ENCODE measurements at regions not wholly inside any gene's neighbourhood (a gene's known extent, or its start where the extent isn't known, plus 50 kb on each side); places are given as distances from the start of the nearest gene placed in this dataset.
"Not testable (repeated sequence)": the region's sequence is repeated elsewhere in the genome, so short reads cannot be mapped to it uniquely, and the experiment has no call there.

- DNase-seq (ENCODE audit: low spot score), result no peak
Measured at GRCh38 chr6:27854421-27854820, 57.8 kb downstream of the OR2B2 start.

GRCh38 chr6:27851440-27851839 lies 60.8 kb downstream of the OR2B2 start:
- no peak for DNase-seq (ENCODE audit: low spot score)

GRCh38 chr6:27849001-27849400 lies 63.2 kb downstream of the OR2B2 start:
- DNase-seq (ENCODE audit: low spot score), result not testable (repeated sequence)

GRCh38 chr6:27847706-27848105 lies 64.5 kb downstream of the OR2B2 start:
- DNase-seq (ENCODE audit: low spot score), result no peak

- no peak for DNase-seq (ENCODE audit: low spot score)
Measured at GRCh38 chr6:27840572-27840971, 71.6 kb downstream of the OR2B2 start.

- DNase-seq (ENCODE audit: low spot score), result no peak
Measured at GRCh38 chr6:27839626-27840475, 72.3 kb downstream of the OR2B2 start.

- no peak for DNase-seq (ENCODE audit: low spot score)
Measured at GRCh38 chr6:27838945-27839625, 73.1 kb downstream of the OR2B2 start.

GRCh38 chr6:27838058-27838944 lies 73.9 kb downstream of the OR2B2 start:
- DNase-seq (ENCODE audit: low spot score), result peak; percentile 81

- no peak for DNase-seq (ENCODE audit: low spot score)
Measured at GRCh38 chr6:27837625-27838057, 74.6 kb downstream of the OR2B2 start.

- peak; percentile 11 for DNase-seq (ENCODE audit: low spot score)
Measured at GRCh38 chr6:27836783-27837624, 75.2 kb downstream of the OR2B2 start.

GRCh38 chr6:27836141-27836782 lies 75.9 kb downstream of the OR2B2 start:
- no peak for DNase-seq (ENCODE audit: low spot score)

- no peak for DNase-seq (ENCODE audit: low spot score)
Measured at GRCh38 chr6:27834879-27835549, 77.2 kb downstream of the OR2B2 start.

- DNase-seq (ENCODE audit: low spot score), result no peak
Measured at GRCh38 chr6:27834384-27834783, 77.8 kb downstream of the OR2B2 start.

GRCh38 chr6:27831434-27832081 lies 80.6 kb downstream of the OR2B2 start:
- not testable (repeated sequence) for DNase-seq (ENCODE audit: low spot score)

GRCh38 chr6:27830600-27831433 lies 81.4 kb downstream of the OR2B2 start:
- not testable (repeated sequence) for DNase-seq (ENCODE audit: low spot score)

- no peak for DNase-seq (ENCODE audit: low spot score)
Measured at GRCh38 chr6:27830212-27830599, 82.0 kb downstream of the OR2B2 start.

- DNase-seq (ENCODE audit: low spot score), result no peak
Measured at GRCh38 chr6:27829453-27830211, 82.6 kb downstream of the OR2B2 start.

- not testable (repeated sequence) for DNase-seq (ENCODE audit: low spot score)
Measured at GRCh38 chr6:27827477-27827876, 84.7 kb downstream of the OR2B2 start.

Data from iPS-NIHi11 (cell line).